ENCODE measurements at regions not wholly inside any gene's neighbourhood (a gene's known extent, or its start where the extent isn't known, plus 50 kb on each side); places are given as distances from the start of the nearest gene placed in this dataset.
A peak's percentile ranks its signal among the peaks of the same experiment; 100 is the strongest.

DNA sequence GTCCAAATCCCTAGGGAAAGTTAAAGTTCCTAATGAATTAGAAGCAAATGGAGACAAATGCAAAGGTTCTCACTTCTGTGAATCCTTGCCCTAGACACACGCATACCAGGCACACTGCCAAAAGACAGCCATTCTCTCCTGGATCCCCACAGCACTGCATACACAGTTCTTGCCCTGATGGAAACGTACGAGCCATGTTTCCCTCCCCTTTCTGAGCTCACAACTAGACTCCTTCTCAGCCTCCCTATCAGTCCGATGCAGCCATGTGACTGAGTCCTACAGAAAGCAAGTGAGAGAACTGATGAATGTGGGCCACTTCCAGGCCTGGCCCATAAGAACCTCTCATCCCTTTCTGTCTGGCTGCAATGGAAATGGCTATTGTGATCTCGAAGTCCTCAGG is 92.0 kb downstream of the ZNF608 start (continued):
- no peak for TF ChIP-seq POLR3G (IDR thresholded peaks at IDR 0.05; ENCODE audit: extremely low read depth, insufficient read length, insufficient replicate concordance)
- no peak for TF ChIP-seq NUFIP1 (IDR thresholded peaks at IDR 0.05; ENCODE audit: partially characterized antibody)
- TF ChIP-seq, protein P1, sequence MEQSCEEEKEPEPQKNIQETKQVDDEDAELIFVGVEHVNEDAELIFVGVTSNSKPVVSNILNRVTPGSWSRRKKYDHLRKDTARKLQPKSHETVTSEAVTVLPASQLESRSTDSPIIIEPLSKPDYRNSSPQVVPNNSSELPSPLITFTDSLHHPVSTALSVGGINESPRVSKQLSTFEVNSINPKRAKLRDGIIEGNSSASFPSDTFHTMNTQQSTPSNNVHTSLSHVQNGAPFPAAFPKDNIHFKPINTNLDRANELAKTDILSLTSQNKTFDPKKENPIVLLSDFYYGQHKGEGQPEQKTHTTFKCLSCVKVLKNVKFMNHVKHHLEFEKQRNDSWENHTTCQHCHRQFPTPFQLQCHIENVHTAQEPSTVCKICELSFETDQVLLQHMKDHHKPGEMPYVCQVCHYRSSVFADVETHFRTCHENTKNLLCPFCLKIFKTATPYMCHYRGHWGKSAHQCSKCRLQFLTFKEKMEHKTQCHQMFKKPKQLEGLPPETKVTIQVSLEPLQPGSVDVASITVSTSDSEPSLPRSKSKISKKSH (CRISPR knock-in tag; IDR thresholded peaks at IDR 0.05) = no peak
- TF ChIP-seq, protein P2, sequence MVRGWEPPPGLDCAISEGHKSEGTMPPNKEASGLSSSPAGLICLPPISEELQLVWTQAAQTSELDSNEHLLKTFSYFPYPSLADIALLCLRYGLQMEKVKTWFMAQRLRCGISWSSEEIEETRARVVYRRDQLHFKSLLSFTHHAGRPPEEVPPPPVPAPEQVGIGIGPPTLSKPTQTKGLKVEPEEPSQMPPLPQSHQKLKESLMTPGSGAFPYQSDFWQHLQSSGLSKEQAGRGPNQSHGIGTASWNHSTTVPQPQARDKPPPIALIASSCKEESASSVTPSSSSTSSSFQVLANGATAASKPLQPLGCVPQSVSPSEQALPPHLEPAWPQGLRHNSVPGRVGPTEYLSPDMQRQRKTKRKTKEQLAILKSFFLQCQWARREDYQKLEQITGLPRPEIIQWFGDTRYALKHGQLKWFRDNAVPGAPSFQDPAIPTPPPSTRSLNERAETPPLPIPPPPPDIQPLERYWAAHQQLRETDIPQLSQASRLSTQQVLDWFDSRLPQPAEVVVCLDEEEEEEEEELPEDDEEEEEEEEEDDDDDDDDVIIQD (CRISPR knock-in tag; IDR thresholded peaks at IDR 0.05) = no peak
- no peak for TF ChIP-seq FOXK1 (CRISPR knock-in tag; IDR thresholded peaks at IDR 0.05; ENCODE audit: borderline replicate concordance)
- TF ChIP-seq PURB (CRISPR knock-in tag; IDR thresholded peaks at IDR 0.05; ENCODE audit: low read depth) = no peak
- TF ChIP-seq, protein P3, sequence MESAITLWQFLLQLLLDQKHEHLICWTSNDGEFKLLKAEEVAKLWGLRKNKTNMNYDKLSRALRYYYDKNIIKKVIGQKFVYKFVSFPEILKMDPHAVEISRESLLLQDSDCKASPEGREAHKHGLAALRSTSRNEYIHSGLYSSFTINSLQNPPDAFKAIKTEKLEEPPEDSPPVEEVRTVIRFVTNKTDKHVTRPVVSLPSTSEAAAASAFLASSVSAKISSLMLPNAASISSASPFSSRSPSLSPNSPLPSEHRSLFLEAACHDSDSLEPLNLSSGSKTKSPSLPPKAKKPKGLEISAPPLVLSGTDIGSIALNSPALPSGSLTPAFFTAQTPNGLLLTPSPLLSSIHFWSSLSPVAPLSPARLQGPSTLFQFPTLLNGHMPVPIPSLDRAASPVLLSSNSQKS (CRISPR knock-in tag; IDR thresholded peaks at IDR 0.05) = no peak
- no peak for TF ChIP-seq BDP1 (IDR thresholded peaks at IDR 0.05; ENCODE audit: insufficient read depth, insufficient read length)
- no peak for TF ChIP-seq ZNF124 (CRISPR knock-in tag; IDR thresholded peaks at IDR 0.05)
- no peak for TF ChIP-seq YY1 (IDR thresholded peaks at IDR 0.05; ENCODE audit: borderline replicate concordance in 1 of 3, control insufficient read depth in 1 of 3, extremely low read depth in 1 of 3, insufficient read depth in 3 of 3, insufficient read length in 1 of 3, insufficient replicate concordance in 2 of 3, low read depth in 1 of 3, low read length in 2 of 3)
- TF ChIP-seq IFI16 (CRISPR knock-in tag; IDR thresholded peaks at IDR 0.05) = no peak
- TF ChIP-seq NFIC (IDR thresholded peaks at IDR 0.05) = peak; percentile 82
- peak in 1 of 2 experiments; percentile 36; a peak in 1 of 4 replicates for TF ChIP-seq SRF (CRISPR knock-in tag; IDR thresholded peaks at IDR 0.05)
- TF ChIP-seq DACH1 (IDR thresholded peaks at IDR 0.05; ENCODE audit: partially characterized antibody) = no peak
- no peak for TF ChIP-seq ZNF41 (CRISPR knock-in tag; conservative IDR thresholded peaks at IDR 0.05)
- TF ChIP-seq ARID1B (IDR thresholded peaks at IDR 0.05) = peak; percentile 53; the same call in 1 of the 2 replicates
- TF ChIP-seq ZNF384 (IDR thresholded peaks at IDR 0.05; ENCODE audit: low read depth, low read length) = no peak
- peak; percentile 58; the same call in 1 of the 2 replicates for TF ChIP-seq RAD51 (IDR thresholded peaks at IDR 0.05; ENCODE audit: borderline replicate concordance, low read depth)
- TF ChIP-seq EP400 (IDR thresholded peaks at IDR 0.05) = no peak
- TF ChIP-seq GABPB2 (CRISPR knock-in tag; conservative IDR thresholded peaks at IDR 0.05) = no peak
- 0 out of 2 replicates have a peak, but pooled peaks have one; percentile 26 for TF ChIP-seq SMARCE1 (IDR thresholded peaks at IDR 0.05)
- no peak for TF ChIP-seq RBM17 (IDR thresholded peaks at IDR 0.05; ENCODE audit: borderline replicate concordance, low read depth, low read length)
- TF ChIP-seq ZNF586 (CRISPR knock-in tag; conservative IDR thresholded peaks at IDR 0.05) = no peak
- no peak for TF ChIP-seq DNMT1 (IDR thresholded peaks at IDR 0.05)
- TF ChIP-seq WHSC1 (IDR thresholded peaks at IDR 0.05; ENCODE audit: low read length) = no peak
- TF ChIP-seq FOXK2 (conservative IDR thresholded peaks at IDR 0.05 in 1 of 2, IDR thresholded peaks at IDR 0.05 in 1 of 2; ENCODE audit: low read depth in 2 of 2) = peak in 1 of 2 experiments; percentile 44; a peak in 1 of 4 replicates
- TF ChIP-seq CC2D1A (IDR thresholded peaks at IDR 0.05) = no peak
- no peak for TF ChIP-seq KDM2B (CRISPR knock-in tag; IDR thresholded peaks at IDR 0.05)
- no peak for TF ChIP-seq RB1 (IDR thresholded peaks at IDR 0.05; ENCODE audit: low read depth)

Measured in K562 (cell line).